RPMI8226 (cell line): ENCODE measurements at regions not wholly inside any gene's neighbourhood (a gene's known extent, or its start where the extent isn't known, plus 50 kb on each side); places are given as distances from the start of the nearest gene placed in this dataset.

Experiments used
- DNase-seq: peaks from one replicate; pipeline ENCODE4 v3.0.0-alpha.2; 2015

DNA sequence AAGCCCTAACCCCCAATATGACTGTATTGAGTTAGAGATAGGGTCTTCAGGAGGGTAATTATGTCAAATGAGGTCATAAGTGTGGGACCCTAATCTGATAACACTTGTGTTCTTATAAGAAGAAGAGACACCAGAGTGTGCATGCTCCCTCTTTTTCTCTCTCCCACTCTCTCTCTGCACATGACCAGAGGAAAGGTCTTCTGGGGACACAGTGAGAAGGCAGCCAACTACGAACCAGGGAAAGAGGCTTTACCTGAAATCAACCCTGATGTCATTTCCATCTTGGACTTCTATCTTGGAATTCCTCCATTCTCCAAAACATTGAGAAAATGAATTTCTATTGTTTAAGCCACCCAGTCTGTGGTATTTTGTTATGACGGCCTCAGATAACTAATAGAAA, 97.2 kb upstream of the MAD2L1 start:
- DNase-seq, result no peak

DNA sequence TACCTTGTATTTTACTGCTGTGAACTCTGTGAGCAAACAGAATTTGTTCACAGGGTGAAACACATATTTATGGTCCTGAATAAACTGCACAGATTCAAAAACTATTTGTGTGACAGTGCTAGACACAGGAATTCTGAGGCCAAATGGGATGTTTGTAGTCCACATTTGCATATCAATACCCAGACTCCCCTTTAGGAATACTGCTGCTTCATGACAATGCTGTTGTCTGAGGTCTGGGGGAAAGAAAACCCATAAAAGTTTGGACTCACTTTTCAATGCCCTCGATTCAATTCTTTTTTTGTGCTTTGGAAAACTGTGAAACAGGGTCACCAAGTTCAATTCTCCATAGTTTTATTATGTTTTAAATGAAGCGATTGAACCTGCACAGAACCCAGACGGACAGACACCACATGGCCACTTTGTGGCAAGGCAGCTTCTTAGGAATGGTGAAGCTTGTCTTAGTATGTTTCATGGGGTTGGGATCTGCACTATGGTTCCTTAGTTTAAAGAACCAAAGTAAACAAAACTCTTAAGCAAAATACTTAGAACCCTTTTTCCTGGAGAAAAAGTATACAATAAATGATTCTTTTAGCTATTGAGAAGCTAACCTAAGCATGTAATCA, 92.3 kb upstream of the MAD2L1 start:
- DNase-seq, result no peak

DNA sequence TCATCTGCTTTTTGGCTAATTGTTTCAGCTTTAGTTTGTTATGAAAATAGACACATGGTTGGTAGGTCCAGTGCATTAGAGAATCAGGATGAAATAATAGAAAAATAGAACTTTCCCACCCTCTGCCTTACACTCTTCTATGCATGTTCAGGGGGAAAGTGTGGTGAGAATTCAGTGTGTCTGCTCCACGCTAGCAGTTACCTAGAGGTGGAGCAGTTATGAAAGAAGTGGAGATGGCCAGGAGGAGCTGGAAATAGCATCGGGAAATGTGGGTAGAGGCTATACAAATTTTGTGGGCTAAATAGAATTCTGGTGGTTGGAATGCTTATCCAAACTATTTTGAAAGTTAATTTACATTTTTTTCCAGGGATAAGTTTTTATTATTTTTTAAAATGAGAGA, 91.4 kb upstream of the MAD2L1 start:
- no peak for DNase-seq

DNA sequence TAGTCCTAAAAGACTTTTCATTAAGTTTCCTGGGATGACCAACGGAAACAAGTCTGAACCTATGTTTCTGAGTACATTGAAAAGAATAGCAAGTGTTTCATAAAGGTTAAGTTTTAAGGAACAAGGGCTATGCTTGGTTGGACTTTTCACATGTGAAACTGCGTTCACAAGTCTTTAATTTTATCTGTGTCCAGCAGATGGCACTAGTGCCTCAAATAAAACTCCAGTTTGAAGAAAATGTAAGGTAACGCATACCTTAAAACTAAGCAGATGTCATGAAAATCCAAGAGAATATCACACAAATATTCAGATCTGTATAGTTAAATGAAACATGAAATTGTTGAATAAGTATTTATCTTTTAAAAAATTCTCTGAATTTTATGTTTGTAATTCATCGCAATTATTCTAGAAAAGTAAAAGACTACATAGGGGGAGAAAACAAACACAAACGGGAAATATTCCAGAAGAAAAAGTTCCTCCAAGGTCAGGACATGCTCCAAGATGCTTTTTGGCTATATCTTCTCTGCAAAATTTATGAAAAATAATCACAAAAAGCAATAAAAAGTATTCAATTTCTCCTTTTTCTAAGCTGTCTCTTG, 89.6 kb upstream of the MAD2L1 start:
- DNase-seq, result peak; percentile 57

DNA sequence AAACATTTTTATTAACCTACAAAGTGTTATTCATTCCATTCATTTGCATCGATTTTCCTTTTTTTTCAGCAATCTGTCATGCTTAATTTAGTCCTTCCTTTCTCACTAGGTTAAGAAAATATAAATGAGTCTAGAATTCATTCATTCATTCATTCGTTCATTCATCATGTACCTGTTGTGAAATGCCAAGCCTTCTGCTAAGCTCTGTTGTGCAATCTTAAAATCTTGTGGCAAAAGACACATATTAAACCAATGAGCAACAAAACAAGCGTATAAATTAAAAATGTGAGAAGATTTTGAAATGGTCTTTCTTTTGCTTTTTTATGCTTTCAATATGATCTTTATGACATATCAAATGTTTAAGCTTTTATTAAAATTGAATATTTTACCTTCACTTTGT, 88.6 kb upstream of the MAD2L1 start:
- DNase-seq, result no peak

DNA sequence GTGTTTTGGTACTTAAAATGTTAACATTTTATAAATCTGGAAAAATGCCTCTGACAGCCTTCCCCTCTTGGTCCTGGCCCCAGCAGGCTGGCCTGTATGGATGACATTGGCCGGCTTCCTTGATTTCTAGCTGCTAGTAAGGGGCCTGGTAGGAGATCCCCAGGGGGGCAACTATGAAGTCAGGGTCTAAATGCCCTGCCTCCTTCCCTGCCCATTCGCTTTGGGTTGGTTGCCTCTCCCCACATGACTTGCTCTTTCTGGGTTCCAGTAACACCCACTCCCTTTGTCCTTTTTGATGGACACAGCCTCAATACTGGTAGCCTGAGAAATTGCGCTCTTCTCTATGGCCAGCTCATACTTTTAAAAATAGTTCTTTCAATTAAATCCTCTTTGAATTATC, 78.0 kb upstream of the MAD2L1 start:
- no peak for DNase-seq

DNA sequence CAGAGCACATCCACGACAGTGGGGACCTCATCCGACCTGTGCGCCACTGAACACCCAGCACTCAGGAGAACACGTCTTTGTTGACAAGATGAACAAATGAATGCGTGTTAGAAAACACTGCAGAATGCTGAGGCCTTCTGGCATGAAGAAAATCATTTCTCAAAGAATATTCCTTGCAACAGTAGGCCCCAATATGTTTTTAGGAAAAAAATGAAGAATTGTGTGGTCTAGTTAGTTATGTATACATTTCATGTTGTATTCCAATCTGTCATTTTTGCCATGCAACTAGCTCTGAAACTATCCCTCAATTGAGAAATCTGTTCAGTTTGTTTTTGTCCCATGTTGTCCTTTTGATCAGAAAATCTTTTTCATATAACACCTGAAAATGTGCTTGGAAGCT, 77.4 kb upstream of the MAD2L1 start:
- DNase-seq, result no peak

DNA sequence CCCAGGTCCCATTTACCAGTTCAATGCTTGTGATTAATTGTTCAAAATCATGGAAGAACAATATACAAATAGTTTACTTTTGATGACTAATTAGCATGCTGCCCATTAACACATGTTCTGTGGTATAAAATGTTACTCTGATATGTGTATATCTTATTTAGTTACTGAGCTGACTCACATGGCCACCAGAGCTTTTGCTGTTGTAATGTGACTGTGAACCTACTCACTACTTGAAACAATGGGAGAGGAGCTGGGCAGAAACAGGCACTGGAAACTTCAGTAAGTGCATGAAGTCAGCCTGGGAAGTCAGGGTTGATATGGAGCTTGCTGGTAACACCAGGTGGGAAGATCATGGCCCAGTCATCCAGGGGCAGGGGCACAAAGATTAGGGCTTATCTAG, 72.7 kb upstream of the MAD2L1 start:
- no peak for DNase-seq

DNA sequence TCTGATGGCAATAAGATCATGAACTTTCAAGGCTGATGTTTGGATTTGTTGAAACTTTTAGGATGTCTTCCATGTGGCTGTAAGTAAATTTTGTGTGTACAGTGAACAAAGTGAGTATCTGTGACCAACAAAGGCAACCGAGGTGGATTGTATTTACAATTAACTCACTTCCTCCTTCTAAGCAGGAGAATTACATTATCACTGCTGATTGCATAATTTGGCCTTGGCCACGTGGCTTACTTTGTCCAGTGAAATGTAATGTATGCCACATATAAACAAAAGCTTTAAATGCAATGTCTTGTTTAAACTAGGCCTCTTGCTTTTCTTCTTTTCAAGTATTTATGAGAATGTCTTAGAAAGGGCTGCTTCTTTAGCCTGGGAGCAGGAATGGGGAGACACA, 66.3 kb upstream of the MAD2L1 start:
- no peak for DNase-seq

DNA sequence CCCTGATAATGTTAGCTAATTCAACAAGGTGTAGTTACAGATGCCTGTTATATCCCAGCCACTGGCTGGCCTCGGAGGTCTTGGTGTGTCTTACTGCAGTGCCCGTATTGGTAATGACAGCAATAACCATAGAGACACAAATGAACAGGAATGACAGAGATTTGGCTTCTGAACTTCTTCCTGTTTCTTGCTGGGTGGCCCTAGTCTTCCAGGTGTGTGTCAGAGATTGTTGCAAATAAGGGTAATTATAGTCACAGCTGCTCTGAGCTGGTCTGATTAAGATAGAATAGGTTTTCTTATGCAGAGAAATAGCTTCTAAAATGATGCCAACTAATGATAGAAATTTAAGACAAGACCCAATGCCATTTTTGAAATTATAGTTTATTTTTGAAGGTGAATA, 64.1 kb upstream of the MAD2L1 start:
- no peak for DNase-seq
